ENCODE measurements at regions not wholly inside any gene's neighbourhood (a gene's known extent, or its start where the extent isn't known, plus 50 kb on each side); places are given as distances from the start of the nearest gene placed in this dataset.

GRCh38 chr3:184633237-184633579, 71.6 kb downstream of the EPHB3 start:
- FAIRE-seq (no peak), DNase-seq (no peak)
- H3K4me1 ChIP-seq (ENCODE audit: control insufficient read depth in 2 of 3, insufficient read depth in 2 of 3, low read depth in 1 of 3, low read length in 3 of 3): peaks cover 0 to 2% (median 0%) of the 10 kb centered on the region in 3 donors
- no peaks in the 10 kb centered on the region for H3K27me3 ChIP-seq (ENCODE audit: control insufficient read depth, insufficient read depth, low read length)
- intact Hi-C loops (cut with DNase I): no loop called here
- TF ChIP-seq CTCF (IDR thresholded peaks at IDR 0.05; ENCODE audit: borderline replicate concordance, extremely low read depth, insufficient read depth): no peak
- no peaks in the 10 kb centered on the region for H3K36me3 ChIP-seq (ENCODE audit: control insufficient read depth in 2 of 3, insufficient read depth in 3 of 3, low read length in 3 of 3)
- H3K9ac ChIP-seq (ENCODE audit: low read length in 3 of 3): no peak overlapping the region
- no peak overlapping the region for H3K27ac ChIP-seq (ENCODE audit: low read depth in 2 of 2, low read length in 2 of 2)
- H3K4me3 ChIP-seq (ENCODE audit: low read length in 3 of 3): no peak overlapping the region
- no peaks in the 10 kb centered on the region for H3K9me3 ChIP-seq (ENCODE audit: control insufficient read depth in 2 of 3, insufficient read depth in 1 of 3, low read length in 3 of 3)

- H3K9ac ChIP-seq (ENCODE audit: low read length in 3 of 3): no peak overlapping the region
- H3K27ac ChIP-seq (ENCODE audit: low read depth in 2 of 2, low read length in 2 of 2): no peak overlapping the region
- FAIRE-seq (no peak), DNase-seq (peak in 1 of 5 donors; percentile 45)
- no peaks in the 10 kb centered on the region for H3K27me3 ChIP-seq (ENCODE audit: control insufficient read depth, insufficient read depth, low read length)
- H3K4me1 ChIP-seq (ENCODE audit: control insufficient read depth in 2 of 3, insufficient read depth in 2 of 3, low read depth in 1 of 3, low read length in 3 of 3): peaks cover 0 to 2% (median 0%) of the 10 kb centered on the region in 3 donors
- H3K36me3 ChIP-seq (ENCODE audit: control insufficient read depth in 2 of 3, insufficient read depth in 3 of 3, low read length in 3 of 3): no peaks in the 10 kb centered on the region
- H3K9me3 ChIP-seq (ENCODE audit: control insufficient read depth in 2 of 3, insufficient read depth in 1 of 3, low read length in 3 of 3): no peaks in the 10 kb centered on the region
- H3K4me3 ChIP-seq (ENCODE audit: low read length in 3 of 3): no peak overlapping the region
- no peak for TF ChIP-seq CTCF (IDR thresholded peaks at IDR 0.05; ENCODE audit: borderline replicate concordance, extremely low read depth, insufficient read depth)
- intact Hi-C loops (cut with DNase I): no loop called here
Observed at GRCh38 chr3:184632551-184633236, 71.1 kb downstream of the EPHB3 start.

Measured in kidney (tissue), 13 donors.